ENCODE measurements at regions not wholly inside any gene's neighbourhood (a gene's known extent, or its start where the extent isn't known, plus 50 kb on each side); places are given as distances from the start of the nearest gene placed in this dataset.
"Not testable (repeated sequence)": the region's sequence is repeated elsewhere in the genome, so short reads cannot be mapped to it uniquely, and the experiment has no call there.

- DNase-seq = no peak
Measured at GRCh38 chr3:21898316-21898715, 147.3 kb upstream of the ZNF385D start.

GRCh38 chr3:21901484-21901883, 150.5 kb upstream of the ZNF385D start:
- DNase-seq = no peak

GRCh38 chr3:21902956-21903355, 151.9 kb upstream of the ZNF385D start:
- no peak for DNase-seq

GRCh38 chr3:21909096-21909495, 158.1 kb upstream of the ZNF385D start:
- DNase-seq = no peak

- DNase-seq = no peak
Measured at GRCh38 chr3:21912711-21913110, 161.7 kb upstream of the ZNF385D start.

GRCh38 chr3:21913791-21914190, 162.8 kb upstream of the ZNF385D start:
- no peak for DNase-seq

GRCh38 chr3:21914451-21914850, 163.4 kb upstream of the ZNF385D start:
- DNase-seq = no peak

- no peak for DNase-seq
Measured at GRCh38 chr3:21919383-21919782, 168.4 kb upstream of the ZNF385D start.

- no peak for DNase-seq
Measured at GRCh38 chr3:21920421-21920861, 169.4 kb upstream of the ZNF385D start.

GRCh38 chr3:21923156-21923555, 172.1 kb upstream of the ZNF385D start:
- not testable (repeated sequence) for DNase-seq

GRCh38 chr3:21927261-21927660, 176.3 kb upstream of the ZNF385D start:
- no peak for DNase-seq

GRCh38 chr3:21934591-21934990, 183.6 kb upstream of the ZNF385D start:
- no peak for DNase-seq

GRCh38 chr3:21936207-21936606, 185.2 kb upstream of the ZNF385D start:
- DNase-seq = no peak

- no peak for DNase-seq
Measured at GRCh38 chr3:21938267-21938681, 187.3 kb upstream of the ZNF385D start.

GRCh38 chr3:21942328-21942727, 191.3 kb upstream of the ZNF385D start:
- DNase-seq = no peak

GRCh38 chr3:21944251-21944650, 193.2 kb upstream of the ZNF385D start:
- no peak for DNase-seq

- DNase-seq = no peak
Measured at GRCh38 chr3:21952856-21953255, 201.8 kb upstream of the ZNF385D start.

GRCh38 chr3:21954709-21955108, 203.7 kb upstream of the ZNF385D start:
- no peak for DNase-seq

- no peak for DNase-seq
Measured at GRCh38 chr3:21955406-21955805, 204.4 kb upstream of the ZNF385D start.

- DNase-seq = no peak
Measured at GRCh38 chr3:21960033-21960432, 209.0 kb upstream of the ZNF385D start.

- no peak for DNase-seq
Measured at GRCh38 chr3:21962456-21962855, 211.4 kb upstream of the ZNF385D start.

GRCh38 chr3:21966457-21966856, 215.4 kb upstream of the ZNF385D start:
- not testable (repeated sequence) for DNase-seq

- DNase-seq = no peak
Measured at GRCh38 chr3:21979706-21980105, 228.7 kb upstream of the ZNF385D start.

GRCh38 chr3:21989341-21990042, 238.5 kb upstream of the ZNF385D start:
- no peak for DNase-seq

GRCh38 chr3:21991061-21991460, 240.1 kb upstream of the ZNF385D start:
- no peak for DNase-seq
